ENCODE measurements at regions not wholly inside any gene's neighbourhood (a gene's known extent, or its start where the extent isn't known, plus 50 kb on each side); places are given as distances from the start of the nearest gene placed in this dataset.

DNA sequence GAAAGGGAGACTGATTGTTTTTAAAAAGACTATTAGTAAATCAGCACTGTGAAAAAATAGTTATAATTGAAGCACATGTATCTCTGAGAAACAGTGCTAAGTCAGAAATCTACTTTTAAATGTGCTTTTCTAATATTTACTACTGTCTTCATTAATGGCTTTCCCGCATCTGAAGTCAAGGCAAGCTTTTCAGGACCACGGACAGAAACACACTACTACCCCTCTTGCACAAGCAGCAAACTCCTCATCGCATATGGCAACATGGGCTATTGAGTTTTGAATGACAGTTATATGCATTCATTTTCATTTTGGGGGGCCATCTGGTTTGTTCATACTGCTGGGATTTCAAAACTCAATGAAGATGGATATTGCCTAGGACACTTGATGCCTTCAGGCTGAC is 433.4 kb upstream of the CAMK1G start:
- no CpG with 5 or more reads among the region's 3 CpGs for WGBS (ENCODE audit: insufficient coverage)
- H3K4me2 ChIP-seq (replicated peaks; ENCODE audit: extremely low read depth, low read length, poor library complexity, severe bottlenecking): no peak overlapping the region
- H3K9ac ChIP-seq (ENCODE audit: insufficient read depth, low read length, poor library complexity, severe bottlenecking): no peak overlapping the region
- no peak overlapping the region for H2AFZ ChIP-seq (ENCODE audit: insufficient read depth, low read depth, low read length, poor library complexity, severe bottlenecking)
- H3K36me3 ChIP-seq (replicated peaks in 1 of 2; ENCODE audit: control insufficient read depth in 1 of 2, insufficient read depth in 2 of 2, low read length in 2 of 2): no peaks in the 10 kb centered on the region
- H3K27ac ChIP-seq (ENCODE audit: low read depth in 1 of 2, low read length in 2 of 2): no peak overlapping the region
- peaks cover 0 to 2% (median 0%) of the 10 kb centered on the region in 7 donors for H3K9me3 Mint-ChIP-seq
- no peak overlapping the region for H3K27ac Mint-ChIP-seq
- no peaks in the 10 kb centered on the region for H3K27me3 Mint-ChIP-seq (ENCODE audit: low read depth in 3 of 3)
- intact Hi-C loops (cut with micrococcal nuclease): no loop called here
- H3K36me3 Mint-ChIP-seq: no peaks in the 10 kb centered on the region
- TF ChIP-seq, protein P1, sequence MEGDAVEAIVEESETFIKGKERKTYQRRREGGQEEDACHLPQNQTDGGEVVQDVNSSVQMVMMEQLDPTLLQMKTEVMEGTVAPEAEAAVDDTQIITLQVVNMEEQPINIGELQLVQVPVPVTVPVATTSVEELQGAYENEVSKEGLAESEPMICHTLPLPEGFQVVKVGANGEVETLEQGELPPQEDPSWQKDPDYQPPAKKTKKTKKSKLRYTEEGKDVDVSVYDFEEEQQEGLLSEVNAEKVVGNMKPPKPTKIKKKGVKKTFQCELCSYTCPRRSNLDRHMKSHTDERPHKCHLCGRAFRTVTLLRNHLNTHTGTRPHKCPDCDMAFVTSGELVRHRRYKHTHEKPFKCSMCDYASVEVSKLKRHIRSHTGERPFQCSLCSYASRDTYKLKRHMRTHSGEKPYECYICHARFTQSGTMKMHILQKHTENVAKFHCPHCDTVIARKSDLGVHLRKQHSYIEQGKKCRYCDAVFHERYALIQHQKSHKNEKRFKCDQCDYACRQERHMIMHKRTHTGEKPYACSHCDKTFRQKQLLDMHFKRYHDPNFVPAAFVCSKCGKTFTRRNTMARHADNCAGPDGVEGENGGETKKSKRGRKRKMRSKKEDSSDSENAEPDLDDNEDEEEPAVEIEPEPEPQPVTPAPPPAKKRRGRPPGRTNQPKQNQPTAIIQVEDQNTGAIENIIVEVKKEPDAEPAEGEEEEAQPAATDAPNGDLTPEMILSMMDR (IDR thresholded peaks at IDR 0.05): no peak
- no peaks in the 10 kb centered on the region for H4K20me1 ChIP-seq (ENCODE audit: insufficient read depth, low read length)
- no peaks in the 10 kb centered on the region for H3K27me3 ChIP-seq (ENCODE audit: control insufficient read depth in 2 of 2, insufficient read depth in 2 of 2, low read length in 2 of 2)
- no peak overlapping the region for H3K4me3 ChIP-seq (replicated peaks in 1 of 3; ENCODE audit: low read depth in 2 of 3, low read length in 3 of 3)
- no peaks in the 10 kb centered on the region for H3K9me3 ChIP-seq (replicated peaks in 1 of 2; ENCODE audit: control insufficient read depth in 1 of 2, insufficient read depth in 1 of 2, low read length in 2 of 2)
- no peaks in the 10 kb centered on the region for H3K4me1 Mint-ChIP-seq
- H3K79me2 ChIP-seq (ENCODE audit: insufficient read depth, low read length): no peaks in the 10 kb centered on the region
- no peak overlapping the region for H3K4me3 Mint-ChIP-seq
- no peak for DNase-seq
- H3K4me1 ChIP-seq (ENCODE audit: control insufficient read depth in 1 of 2, insufficient read depth in 2 of 2, low read length in 2 of 2): no peaks in the 10 kb centered on the region

DNA sequence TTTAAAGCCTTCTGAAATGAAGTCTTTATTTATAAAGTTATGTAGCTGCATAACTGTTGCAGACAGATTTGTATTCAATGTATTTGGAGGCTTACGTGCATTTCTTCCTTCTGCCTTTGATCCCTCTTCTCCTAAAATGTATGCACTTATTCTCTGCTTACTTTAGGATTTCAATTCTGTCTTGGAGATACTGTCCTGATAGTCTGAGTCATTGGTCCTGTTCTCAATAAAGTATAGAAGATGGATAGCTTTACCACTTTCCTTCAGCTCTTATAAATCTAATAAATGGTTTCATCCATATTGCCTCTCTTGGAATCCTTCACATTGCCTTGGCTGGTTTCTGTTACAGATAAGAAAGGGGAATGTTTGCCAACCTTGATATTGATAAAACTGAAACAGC is 430.1 kb upstream of the CAMK1G start:
- Histone ChIP-seq H3K4me2 (replicated peaks; ENCODE audit: extremely low read depth, low read length, poor library complexity, severe bottlenecking) (no peak overlapping the region), H3K9ac (ENCODE audit: insufficient read depth, low read length, poor library complexity, severe bottlenecking) (no peak overlapping the region), H2AFZ (ENCODE audit: insufficient read depth, low read depth, low read length, poor library complexity, severe bottlenecking) (no peak overlapping the region), H3K36me3 (replicated peaks in 1 of 2; ENCODE audit: control insufficient read depth in 1 of 2, insufficient read depth in 2 of 2, low read length in 2 of 2) (no peaks in the 10 kb centered on the region), H3K4me1 (ENCODE audit: control insufficient read depth in 1 of 2, insufficient read depth in 2 of 2, low read length in 2 of 2) (no peaks in the 10 kb centered on the region), H3K27ac (ENCODE audit: low read depth in 1 of 2, low read length in 2 of 2) (no peak overlapping the region), H3K9me3 (replicated peaks in 1 of 2; ENCODE audit: control insufficient read depth in 1 of 2, insufficient read depth in 1 of 2, low read length in 2 of 2) (no peaks in the 10 kb centered on the region), H4K20me1 (ENCODE audit: insufficient read depth, low read length) (no peaks in the 10 kb centered on the region), H3K4me3 (replicated peaks in 1 of 3; ENCODE audit: low read depth in 2 of 3, low read length in 3 of 3) (no peak overlapping the region), H3K27me3 (ENCODE audit: control insufficient read depth in 2 of 2, insufficient read depth in 2 of 2, low read length in 2 of 2) (no peaks in the 10 kb centered on the region), H3K79me2 (ENCODE audit: insufficient read depth, low read length) (no peaks in the 10 kb centered on the region)
- Mint-ChIP-seq H3K36me3 (no peaks in the 10 kb centered on the region), H3K9me3 (peaks cover 0 to 2% (median 0%) of the 10 kb centered on the region in 7 donors), H3K4me3 (no peak overlapping the region), H3K27ac (no peak overlapping the region), H3K4me1 (no peaks in the 10 kb centered on the region), H3K27me3 (ENCODE audit: low read depth in 3 of 3) (peaks cover 0 to 5% (median 1%) of the 10 kb centered on the region in 3 donors)
- no peak for DNase-seq
- intact Hi-C loops (cut with micrococcal nuclease): no loop called here
- no CpG with 5 or more reads among the region's 1 CpG for WGBS (ENCODE audit: insufficient coverage)
- TF ChIP-seq, protein P1 (IDR thresholded peaks at IDR 0.05): no peak
